ENCODE measurements at regions not wholly inside any gene's neighbourhood (a gene's known extent, or its start where the extent isn't known, plus 50 kb on each side); places are given as distances from the start of the nearest gene placed in this dataset.

GRCh38 chr22:44555046-44555445 is 57.0 kb upstream of the RTL6 start:
- no peak for TF ChIP-seq GABPA (IDR thresholded peaks at IDR 0.05; ENCODE audit: low read depth)
- TF ChIP-seq, protein P1, sequence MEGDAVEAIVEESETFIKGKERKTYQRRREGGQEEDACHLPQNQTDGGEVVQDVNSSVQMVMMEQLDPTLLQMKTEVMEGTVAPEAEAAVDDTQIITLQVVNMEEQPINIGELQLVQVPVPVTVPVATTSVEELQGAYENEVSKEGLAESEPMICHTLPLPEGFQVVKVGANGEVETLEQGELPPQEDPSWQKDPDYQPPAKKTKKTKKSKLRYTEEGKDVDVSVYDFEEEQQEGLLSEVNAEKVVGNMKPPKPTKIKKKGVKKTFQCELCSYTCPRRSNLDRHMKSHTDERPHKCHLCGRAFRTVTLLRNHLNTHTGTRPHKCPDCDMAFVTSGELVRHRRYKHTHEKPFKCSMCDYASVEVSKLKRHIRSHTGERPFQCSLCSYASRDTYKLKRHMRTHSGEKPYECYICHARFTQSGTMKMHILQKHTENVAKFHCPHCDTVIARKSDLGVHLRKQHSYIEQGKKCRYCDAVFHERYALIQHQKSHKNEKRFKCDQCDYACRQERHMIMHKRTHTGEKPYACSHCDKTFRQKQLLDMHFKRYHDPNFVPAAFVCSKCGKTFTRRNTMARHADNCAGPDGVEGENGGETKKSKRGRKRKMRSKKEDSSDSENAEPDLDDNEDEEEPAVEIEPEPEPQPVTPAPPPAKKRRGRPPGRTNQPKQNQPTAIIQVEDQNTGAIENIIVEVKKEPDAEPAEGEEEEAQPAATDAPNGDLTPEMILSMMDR (IDR thresholded peaks at IDR 0.05; ENCODE audit: insufficient read depth, low read length), result no peak
- TF ChIP-seq POLR2AphosphoS5 (IDR thresholded peaks at IDR 0.05; ENCODE audit: low read depth), result no peak
- no peak for TF ChIP-seq REST (IDR thresholded peaks at IDR 0.05; ENCODE audit: insufficient replicate concordance, low read depth)

Data from HL-60 (cell line).